HG02885 (cell line): ENCODE measurements at regions not wholly inside any gene's neighbourhood (a gene's known extent, or its start where the extent isn't known, plus 50 kb on each side); places are given as distances from the start of the nearest gene placed in this dataset.

Experiments used
- ATAC-seq: cut with Tn5 transposase; IDR thresholded peaks from one replicate; pipeline ENCODE4 v1.9.1; 2021; ENCODE audit warnings: mild to moderate bottlenecking; ENCODE audit not compliant: unreplicated experiment, poor library complexity

DNA sequence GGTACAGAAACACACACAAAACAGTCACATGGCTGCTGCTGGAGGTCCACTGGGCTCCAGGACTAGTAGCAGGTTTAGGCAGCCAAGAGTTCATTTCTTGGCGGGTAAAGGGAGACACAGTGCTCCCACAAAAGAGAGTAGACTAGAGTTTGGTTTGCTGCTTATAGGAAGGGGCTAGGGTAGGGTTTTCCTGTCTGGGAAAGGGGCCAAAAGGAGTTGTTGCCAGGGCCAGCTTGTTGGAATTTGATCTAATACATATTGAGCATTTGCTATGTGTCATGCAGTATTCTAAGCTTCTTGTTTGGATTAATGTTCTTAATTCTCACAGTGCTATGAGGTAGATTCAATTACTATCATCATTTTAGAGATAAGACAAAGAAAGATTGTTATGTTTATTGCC, 195.1 kb upstream of the PLET1 start:
- no peak for ATAC-seq

GRCh38 chr11:112457532-112457931, 196.9 kb upstream of the PLET1 start:
- no peak for ATAC-seq

DNA sequence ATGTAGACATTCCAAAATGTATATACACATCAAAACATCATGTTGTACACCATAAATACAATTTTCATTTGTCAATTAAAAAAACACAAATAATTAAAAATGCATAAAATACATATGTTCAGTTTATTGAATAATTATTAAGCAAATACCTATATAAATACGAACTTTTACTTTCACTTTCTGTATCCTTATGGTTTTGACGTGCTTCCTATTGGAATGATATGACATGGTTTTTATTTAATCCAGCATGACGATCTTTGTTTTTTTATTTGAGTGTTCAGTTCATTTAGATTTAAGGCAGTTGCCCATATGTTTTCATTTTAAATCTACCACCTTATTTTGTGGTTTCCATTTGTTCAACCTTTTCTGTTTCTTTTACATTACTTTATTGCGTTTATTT, 198.3 kb upstream of the PLET1 start:
- no peak for ATAC-seq

GRCh38 chr11:112460141-112460540, 199.5 kb upstream of the PLET1 start:
- ATAC-seq, result no peak

DNA sequence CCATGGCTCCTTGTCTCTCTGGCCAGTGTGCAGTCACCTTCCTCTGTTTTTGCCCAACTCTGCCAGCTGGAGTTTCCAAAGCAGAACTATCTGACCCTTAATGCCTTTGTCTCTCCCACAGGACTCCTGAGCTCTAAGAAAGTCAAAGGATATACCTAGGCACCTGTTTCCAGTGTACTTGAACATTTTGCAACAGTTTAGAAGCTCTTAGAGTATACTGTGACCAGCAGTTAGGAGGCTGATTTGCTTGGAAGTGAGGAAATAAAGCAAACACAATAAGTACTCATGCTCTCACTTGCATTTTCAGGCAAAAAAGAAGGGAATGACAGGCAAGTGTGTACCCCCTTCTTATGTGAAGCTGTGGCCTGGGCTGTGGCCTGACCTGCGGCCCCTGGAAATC, 204.3 kb upstream of the PLET1 start:
- no peak for ATAC-seq

DNA sequence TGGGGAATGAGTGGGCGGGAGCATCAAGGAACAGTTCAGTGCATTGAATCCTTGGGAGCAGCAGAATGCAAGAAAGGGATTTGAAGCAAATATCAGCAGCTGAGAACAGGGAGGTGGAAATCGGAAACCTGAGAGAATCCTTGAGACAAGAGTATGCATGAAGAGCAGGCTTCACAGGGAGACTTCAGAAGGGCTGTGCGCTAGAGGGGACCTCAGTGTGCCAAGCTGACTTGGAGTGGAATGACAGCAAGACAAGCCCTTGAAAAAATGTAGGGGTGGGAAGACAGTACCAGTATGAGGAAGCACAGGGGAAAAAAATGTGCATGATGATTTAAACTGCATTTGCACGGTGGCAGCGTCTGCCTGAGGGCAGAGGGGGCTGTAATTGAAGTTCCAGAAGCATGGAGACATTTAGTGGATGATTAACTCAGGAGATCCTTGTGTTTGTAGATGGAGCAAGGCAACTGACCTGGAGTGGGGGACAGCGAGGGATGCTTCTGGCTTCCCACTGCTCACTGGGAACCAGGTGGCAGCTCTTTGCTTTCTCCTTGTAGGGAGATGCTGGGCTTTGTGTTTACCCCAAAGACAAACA, 204.9 kb upstream of the PLET1 start:
- no peak for ATAC-seq

DNA sequence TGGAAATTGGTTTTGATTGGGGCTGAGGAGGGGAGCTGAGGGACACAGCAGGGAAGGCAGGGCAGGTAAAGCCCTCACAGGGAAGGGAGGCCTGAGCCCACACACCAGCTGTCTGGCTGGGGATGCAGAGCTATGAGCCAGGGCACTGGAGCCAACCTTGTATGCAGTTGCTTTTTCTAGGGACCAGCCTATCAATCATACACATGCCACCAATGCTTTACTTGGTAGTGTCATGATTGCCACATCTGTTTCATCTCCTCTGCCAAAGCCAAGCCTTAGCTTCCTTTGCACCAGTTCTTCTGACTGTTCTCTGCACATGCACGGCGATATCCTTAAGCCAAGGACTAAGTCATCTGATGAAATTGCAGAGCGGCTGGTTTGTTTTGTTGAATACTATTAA, 207.1 kb upstream of the PLET1 start:
- no peak for ATAC-seq

DNA sequence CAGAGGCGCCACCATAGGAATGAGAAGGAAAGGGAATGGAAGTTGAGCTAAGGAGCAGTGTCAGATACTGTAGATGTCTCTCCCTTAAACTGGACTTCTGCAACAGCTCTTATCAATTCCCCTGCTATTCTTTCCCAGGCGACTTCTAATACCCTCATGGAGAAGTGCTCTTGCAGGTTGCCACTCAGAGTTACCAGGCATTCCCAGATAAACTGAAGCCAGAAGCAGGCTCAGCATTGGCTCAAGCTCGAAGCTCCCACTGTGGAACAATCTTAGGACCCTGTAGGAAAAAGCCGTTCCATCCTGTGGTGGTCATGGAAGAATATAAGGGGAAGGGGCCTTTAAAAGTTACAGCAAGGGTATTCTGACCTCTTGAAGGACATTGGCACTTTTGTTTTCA, 208.7 kb upstream of the PLET1 start:
- ATAC-seq, result no peak

- ATAC-seq, result no peak
Observed at GRCh38 chr11:112470355-112470754, 209.7 kb upstream of the PLET1 start.

GRCh38 chr11:112471731-112472130, 211.1 kb upstream of the PLET1 start:
- ATAC-seq, result no peak

GRCh38 chr11:112477152-112477551, 216.5 kb upstream of the PLET1 start:
- ATAC-seq, result no peak

- no peak for ATAC-seq
Observed at GRCh38 chr11:112477581-112478317, 217.1 kb upstream of the PLET1 start.

GRCh38 chr11:112478806-112479205, 218.1 kb upstream of the PLET1 start:
- no peak for ATAC-seq

DNA sequence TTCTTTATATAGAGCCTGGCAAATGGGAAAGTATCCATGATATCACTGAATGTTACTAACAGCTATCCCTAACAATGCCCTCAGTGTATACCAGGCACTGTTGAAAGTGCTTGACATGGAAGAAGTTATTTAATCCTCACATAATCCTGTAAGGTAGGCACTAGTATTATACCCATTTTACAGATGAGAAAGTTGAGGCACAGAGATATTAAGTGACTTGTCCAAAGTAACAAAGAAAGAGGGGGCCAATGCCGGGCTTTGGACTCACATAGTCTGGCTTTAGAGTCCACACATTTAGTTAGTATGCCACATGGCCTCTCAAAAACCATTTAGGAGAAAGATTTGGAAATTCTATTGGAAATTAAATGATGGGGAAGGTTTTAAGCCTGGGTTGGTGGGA, 220.8 kb upstream of the PLET1 start:
- no peak for ATAC-seq

GRCh38 chr11:112481893-112482292, 221.2 kb upstream of the PLET1 start:
- ATAC-seq, result no peak

GRCh38 chr11:112485280-112485679, 224.6 kb upstream of the PLET1 start:
- ATAC-seq, result no peak

DNA sequence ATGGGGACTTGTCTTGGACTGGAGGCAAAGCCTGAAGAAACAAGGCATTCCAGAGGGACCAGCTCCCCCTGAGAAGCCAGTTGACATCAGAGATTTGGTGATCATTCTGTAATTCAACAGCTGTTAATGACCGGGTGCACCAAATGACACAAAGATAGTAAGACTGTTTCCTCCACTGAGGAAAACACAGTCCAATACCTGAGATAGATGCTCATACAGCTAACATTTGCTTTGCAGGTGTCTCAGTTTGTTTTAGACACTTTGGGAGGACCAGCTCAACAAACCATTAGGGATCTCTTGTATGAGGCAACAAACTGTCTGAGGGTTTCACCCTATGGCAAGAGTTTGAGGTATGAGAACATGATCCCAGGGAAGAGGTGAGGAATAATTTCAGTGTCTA, 237.2 kb upstream of the PLET1 start:
- no peak for ATAC-seq

DNA sequence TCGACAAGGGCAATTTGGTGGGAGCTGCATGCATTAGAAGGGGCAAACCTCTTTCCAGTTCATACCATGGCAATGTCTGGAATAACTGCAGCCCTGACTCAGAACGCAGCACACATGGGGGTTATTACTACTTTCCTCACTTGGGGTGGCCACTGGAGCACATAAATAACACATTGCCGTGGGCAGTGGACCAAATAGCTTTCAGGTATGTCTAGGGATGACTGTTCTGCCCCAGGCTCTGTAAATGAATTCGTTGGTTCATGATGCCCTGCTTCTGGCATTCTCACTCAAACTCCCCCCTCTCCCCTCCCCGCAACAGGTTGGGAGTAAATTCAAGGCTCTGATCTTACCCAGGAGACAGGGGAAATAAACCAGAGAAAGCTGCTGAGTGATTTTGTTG, 238.0 kb upstream of the PLET1 start:
- ATAC-seq, result no peak

GRCh38 chr11:112499153-112499880, 238.7 kb upstream of the PLET1 start:
- ATAC-seq, result no peak

DNA sequence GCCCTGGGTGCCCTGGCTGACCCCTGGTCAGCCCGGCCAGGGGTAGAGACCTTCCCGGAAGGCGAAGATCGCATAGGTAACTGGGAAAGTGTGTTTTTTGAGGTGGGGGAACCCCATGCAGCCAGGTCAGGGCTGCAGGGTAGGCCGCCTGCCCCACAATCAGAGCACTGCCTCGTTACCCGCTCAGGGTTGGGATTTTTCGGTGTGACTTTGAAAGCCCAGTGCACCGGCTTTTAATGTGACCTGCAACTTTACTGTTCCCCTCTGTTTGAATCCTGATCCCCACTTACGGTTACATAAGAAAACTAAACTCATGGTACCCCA, 239.2 kb upstream of the PLET1 start:
- no peak for ATAC-seq

DNA sequence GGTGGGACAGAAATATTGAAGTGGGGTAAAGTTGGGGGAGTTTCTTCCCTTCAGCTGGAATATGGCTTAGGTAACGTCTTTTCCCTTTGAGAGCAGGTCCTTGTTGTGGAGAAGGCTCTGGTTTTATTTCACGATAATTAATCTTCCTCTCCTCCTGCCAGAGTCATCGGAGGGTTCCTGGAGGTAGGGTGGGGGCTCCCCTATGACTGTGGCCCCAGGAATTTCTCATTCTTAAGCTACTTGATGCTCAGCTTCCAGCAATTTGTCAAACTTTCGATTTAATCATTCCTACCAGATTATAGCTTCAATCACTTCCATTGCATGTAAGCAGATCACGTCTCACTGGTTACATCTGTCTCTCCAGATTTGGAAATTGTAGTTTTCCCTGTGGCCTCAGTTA, 242.8 kb upstream of the PLET1 start:
- ATAC-seq, result no peak

DNA sequence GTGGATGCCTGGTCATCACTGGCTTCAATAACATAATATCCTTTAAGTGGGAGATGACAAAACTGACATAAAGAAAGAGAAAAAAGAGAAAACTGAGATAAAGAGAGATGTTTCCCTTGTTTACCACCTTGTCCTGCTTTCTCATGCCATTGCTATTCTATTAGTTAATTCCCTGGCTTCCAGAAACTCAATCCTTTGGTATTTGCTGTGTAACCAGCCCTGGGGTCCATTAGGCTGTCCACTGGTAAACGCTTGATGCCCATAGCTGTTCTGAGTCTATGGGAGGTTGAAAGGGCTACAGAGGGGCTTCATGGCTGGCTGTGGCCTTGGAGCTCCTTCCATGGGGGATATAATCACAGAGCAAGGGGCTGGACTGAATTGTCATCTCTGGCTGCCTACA, 243.4 kb upstream of the PLET1 start:
- no peak for ATAC-seq
